GM18870 (cell line): ENCODE measurements at regions not wholly inside any gene's neighbourhood (a gene's known extent, or its start where the extent isn't known, plus 50 kb on each side); places are given as distances from the start of the nearest gene placed in this dataset.
"Not testable (repeated sequence)": the region's sequence is repeated elsewhere in the genome, so short reads cannot be mapped to it uniquely, and the experiment has no call there.

Experiments used
- ATAC-seq: cut with Tn5 transposase; IDR thresholded peaks from one replicate; pipeline ENCODE4 v1.9.1; 2021; ENCODE audit warnings: moderate library complexity; ENCODE audit not compliant: unreplicated experiment

GRCh38 chr2:220318508-220318907, 691.1 kb downstream of the SLC4A3 start:
- no peak for ATAC-seq

- ATAC-seq, result no peak
These were observed 692.9 kb downstream of the SLC4A3 start for GRCh38 chr2:220320326-220320725.

- ATAC-seq, result no peak
These were observed 705.5 kb downstream of the SLC4A3 start for GRCh38 chr2:220332886-220333285.

GRCh38 chr2:220334210-220334609, 706.8 kb downstream of the SLC4A3 start:
- no peak for ATAC-seq

- ATAC-seq, result no peak
These were observed 707.6 kb downstream of the SLC4A3 start for GRCh38 chr2:220334871-220335590.

- no peak for ATAC-seq
These were observed 708.1 kb downstream of the SLC4A3 start for GRCh38 chr2:220335591-220335915.

- no peak for ATAC-seq
These were observed 709.3 kb downstream of the SLC4A3 start for GRCh38 chr2:220336771-220337170.

DNA sequence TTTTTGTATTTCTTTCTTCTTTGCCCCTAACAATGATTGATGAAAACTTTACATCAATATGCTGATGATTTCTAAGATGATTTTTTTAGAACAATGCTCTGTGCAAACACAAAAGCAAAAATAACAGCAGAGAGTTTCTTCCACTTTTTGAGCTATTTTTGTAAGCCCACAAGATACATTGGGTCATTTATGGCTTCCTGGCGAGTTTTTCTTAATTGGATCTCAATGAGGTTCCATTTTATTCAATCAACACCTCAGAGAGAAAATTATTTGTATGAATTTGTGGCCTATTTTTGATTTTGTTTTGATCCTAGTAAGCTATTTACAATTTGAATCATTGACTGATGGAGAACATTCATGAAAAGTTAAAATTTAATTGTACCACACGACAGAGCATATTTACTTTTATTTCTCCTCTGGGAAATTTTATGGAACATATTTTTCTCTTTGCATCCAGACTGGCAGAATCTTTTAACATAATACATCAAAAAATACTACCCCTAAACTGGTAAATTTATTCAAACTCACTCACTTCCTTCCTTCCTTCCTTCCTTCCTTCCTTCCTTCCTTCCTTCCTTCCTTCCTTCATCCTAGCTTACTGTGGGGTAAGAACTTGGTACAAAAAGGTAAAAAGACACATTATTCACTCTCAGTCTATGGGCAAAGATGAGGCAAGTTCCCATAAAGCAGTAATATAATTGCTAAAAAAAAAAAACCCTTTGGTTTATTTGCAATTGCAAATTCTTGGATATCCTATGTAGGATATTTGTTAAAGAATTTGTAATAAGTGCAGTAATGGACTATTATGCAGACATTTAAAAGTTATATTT, 710.4 kb downstream of the SLC4A3 start:
- ATAC-seq, result no peak

DNA sequence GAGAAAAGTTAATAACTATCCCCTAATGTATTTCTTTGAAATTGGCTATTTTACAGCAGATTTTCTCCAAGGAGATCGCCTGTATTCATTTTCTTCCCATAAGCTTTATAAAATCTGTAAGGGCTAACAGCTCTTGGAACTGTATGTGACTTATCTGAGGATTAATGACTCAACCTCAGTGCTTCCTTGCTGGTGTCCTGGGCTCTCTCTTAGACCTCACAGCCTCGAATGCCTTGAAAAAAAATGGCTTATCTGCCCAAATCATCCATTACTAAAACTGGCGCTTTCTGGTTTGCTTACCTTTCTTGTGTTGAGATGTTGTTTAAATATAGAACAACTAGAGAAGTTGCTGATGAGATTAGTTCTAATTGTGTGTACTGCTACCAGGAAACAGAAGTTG, 713.6 kb downstream of the SLC4A3 start:
- ATAC-seq, result no peak

GRCh38 chr2:220346919-220347318, 719.5 kb downstream of the SLC4A3 start:
- no peak for ATAC-seq

GRCh38 chr2:220347626-220348025, 720.2 kb downstream of the SLC4A3 start:
- no peak for ATAC-seq

DNA sequence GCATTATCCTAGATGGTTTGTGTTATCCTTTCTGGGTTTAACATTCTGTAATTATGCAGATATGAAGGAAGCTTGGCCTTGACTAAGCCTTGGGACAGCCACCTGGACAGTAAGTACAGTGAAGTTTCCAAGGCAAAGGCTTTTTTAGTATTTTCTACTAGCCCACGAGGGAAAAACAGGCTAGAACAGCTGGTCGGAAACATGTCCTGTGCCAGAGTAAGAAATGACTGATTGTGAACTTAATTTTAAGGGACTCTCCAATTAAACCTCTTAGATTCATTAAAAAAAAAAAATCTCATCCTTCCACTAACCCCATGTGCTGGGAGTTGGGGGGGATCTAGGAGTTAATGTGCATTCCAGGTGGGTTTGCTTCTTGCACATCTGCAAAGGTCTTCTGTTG, 720.8 kb downstream of the SLC4A3 start:
- no peak for ATAC-seq

- no peak for ATAC-seq
These were observed 726.5 kb downstream of the SLC4A3 start for GRCh38 chr2:220353897-220354296.

- ATAC-seq, result no peak
These were observed 728.6 kb downstream of the SLC4A3 start for GRCh38 chr2:220356076-220356475.

DNA sequence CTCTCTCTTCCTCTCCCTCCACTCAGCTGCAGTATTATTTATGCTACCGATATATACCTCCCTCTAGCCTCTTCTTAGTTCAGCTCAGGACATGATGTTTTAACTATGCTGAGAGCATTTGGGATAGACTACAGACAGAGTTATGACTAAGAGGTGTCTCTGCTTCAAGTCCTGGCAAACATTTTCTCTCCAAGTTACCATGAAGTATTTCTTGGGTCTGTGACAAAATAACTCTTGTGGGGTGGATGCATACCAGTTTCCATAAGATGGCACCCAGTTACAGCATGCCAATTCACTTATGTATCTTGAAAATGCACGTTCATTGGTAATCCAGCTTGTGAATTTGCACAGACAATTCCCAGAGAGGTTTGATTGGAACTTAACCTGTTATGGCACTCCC, 737.6 kb downstream of the SLC4A3 start:
- no peak for ATAC-seq

DNA sequence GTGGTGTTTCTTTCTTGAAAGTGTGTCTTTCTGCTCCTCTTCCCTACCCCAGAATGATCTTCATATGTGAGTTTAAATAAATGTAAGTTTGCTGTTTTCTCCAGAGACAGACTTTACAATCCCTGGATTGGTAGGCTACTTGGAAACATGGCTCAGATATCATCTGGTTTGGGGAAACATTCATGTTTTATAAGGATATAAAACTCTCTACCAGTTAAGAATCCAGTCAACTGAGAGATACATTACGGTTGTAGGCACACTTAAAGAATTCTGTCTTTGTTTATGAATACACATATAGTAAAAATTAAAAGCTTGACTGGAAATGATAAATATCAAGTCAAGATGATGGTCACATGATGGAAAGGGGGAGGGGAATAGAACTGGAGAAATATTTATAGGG, 739.3 kb downstream of the SLC4A3 start:
- no peak for ATAC-seq

DNA sequence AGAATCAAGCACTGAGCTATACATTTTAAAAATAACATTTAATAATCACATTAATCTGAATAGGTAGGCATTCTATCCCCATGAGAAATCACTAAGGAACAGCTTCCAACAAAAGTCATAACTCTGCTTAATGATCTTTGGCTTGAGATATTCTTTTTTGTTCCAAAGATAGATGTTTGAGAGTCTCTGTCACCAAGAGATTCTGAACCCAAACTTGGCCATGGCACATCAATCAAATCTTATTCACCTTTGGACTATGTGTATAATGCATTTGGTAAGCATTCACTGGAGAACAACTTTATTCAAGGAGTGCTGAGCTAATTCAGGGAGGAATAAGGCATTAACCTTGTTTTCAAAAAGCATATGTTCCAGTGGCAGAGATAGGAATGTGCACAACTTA, 743.3 kb downstream of the SLC4A3 start:
- no peak for ATAC-seq

- ATAC-seq, result no peak
These were observed 743.8 kb downstream of the SLC4A3 start for GRCh38 chr2:220371211-220371610.

DNA sequence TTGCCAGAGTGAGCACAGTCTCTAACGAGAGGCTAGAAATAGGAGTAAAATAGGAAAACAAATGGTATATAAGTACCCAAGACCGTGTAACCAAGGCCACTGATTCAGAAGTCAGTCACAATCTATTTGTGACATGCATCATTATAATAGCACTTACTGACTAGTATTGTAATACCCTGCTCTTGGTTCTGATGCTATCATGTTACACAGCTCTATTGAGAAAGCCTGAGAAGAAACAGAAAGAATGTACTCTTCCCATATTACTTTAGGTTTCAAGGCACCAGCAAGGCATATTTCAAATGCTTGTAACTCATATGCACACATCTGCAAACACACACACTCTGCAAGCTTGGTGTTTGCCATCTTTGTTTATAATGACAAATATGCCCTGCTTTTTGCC, 746.4 kb downstream of the SLC4A3 start:
- ATAC-seq, result no peak

- ATAC-seq, result no peak
These were observed 746.9 kb downstream of the SLC4A3 start for GRCh38 chr2:220374282-220374681.

DNA sequence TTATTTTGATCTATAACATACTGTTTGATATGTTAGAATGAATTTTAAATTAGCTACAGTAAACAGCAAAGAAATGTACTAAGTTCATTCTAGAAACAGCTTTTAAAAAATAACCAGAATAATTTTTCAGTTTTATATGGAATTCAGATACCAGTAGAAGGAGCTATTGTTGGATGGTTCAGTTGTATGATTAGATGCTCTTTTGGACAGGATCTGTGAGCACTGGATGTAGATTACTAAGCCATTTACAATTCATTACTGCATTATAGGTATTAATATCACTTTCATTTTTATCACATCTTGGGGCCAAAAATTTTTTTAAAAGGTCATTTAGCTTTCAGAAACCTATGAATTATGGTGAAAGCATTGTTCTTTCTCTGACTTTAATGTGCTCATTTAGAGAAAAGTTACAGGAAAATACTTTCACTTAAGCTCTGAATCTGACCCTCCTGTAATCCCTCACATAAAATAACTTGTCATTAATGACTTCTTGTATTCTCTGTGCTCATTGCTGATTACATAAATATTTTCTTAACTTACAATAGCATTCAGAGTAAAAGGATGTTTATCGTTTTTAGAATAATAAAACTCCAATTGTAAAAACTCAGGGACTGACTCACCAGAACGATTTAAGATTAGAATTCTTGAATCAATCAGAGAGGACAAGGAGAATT, 750.2 kb downstream of the SLC4A3 start:
- no peak for ATAC-seq

DNA sequence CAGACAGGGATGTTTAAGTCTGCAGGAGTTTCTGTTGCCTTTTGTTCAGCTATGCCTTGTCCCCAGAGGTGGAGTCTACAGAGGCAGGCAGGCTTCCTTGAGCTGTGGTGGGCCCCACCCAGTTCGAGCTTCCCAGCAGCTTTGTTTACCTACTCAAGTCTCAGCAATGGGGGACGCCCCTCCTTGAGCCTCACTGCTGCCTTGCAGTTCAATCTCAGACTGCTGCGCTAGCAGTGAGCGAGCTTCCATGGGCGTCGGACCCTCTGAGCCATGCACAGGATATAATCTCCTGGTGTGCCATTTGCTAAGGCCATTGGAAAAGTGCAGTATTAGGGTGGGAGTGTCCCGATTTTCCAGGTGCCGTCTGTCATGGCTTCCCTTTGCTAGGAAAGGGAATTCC, 760.3 kb downstream of the SLC4A3 start:
- ATAC-seq, result not testable (repeated sequence)
